Fibroblast of lung (primary cell): ENCODE measurements at regions not wholly inside any gene's neighbourhood (a gene's known extent, or its start where the extent isn't known, plus 50 kb on each side); places are given as distances from the start of the nearest gene placed in this dataset.

Source experiments
- CTCF ChIP-seq, 2 donors: IDR thresholded peaks in 1 of 2; conservative IDR thresholded peaks in 1 of 2; 1 replicate in 1 of 2; 2 replicates in 1 of 2; pipeline ENCODE4 v1.5.1; 2011 to 2012; ENCODE audit warnings: low read length in 2 of 2, control low read depth in 1 of 2, inconsistent platforms in 1 of 2, low read depth in 1 of 2, mild to moderate bottlenecking in 1 of 2
- EZH2 ChIP-seq: IDR thresholded peaks from 2 replicates; pipeline ENCODE4 v1.5.1; 2012; ENCODE audit warnings: low read length, control low read depth, mild to moderate bottlenecking; ENCODE audit errors: missing control alignments

GRCh38 chr18:40866968-40867367 is 1088.1 kb upstream of the PIK3C3 start:
- TF ChIP-seq EZH2 (no peak), CTCF (conservative IDR thresholded peaks at IDR 0.05 in 1 of 2, IDR thresholded peaks at IDR 0.05 in 1 of 2; ENCODE audit: low read depth in 1 of 2, low read length in 2 of 2) (no peak)
